Activated CD4-positive, alpha-beta T cell treated with anti-CD3 and anti-CD28 coated beads, Interleukin-2, amount 50 U/mL, for 24 hours (primary cell): ENCODE measurements at regions not wholly inside any gene's neighbourhood (a gene's known extent, or its start where the extent isn't known, plus 50 kb on each side); places are given as distances from the start of the nearest gene placed in this dataset.
"Not testable (repeated sequence)": the region's sequence is repeated elsewhere in the genome, so short reads cannot be mapped to it uniquely, and the experiment has no call there.

Experiments used
- DNase-seq, 2 donors: peaks; one replicate each; pipeline ENCODE4 v3.0.0-alpha.2; 2020; ENCODE audit warnings: low read depth in 1 of 2, low spot score in 1 of 2

- DNase-seq, result no peak
Measured at GRCh38 chr2:161046876-161047275, 113.4 kb upstream of the TANK start.

DNA sequence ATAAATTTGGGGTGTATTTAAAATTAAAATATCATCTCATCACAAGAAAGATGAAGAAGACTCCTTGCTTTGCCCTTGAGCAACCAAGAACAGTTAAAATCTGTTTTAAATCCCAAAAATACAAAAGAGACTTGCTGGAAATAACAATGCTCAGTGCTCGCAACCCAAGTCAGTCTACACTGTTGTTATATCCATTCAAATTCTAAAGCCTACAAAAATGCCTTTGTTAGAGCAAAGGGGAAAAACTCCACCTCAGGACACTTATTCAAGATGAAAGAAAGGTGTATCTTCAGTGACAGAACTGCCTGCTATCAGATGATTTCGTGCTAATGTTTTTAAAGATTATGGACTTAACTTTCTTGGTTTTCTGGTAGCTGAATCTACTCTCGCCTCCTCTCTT lies 111.9 kb upstream of the TANK start:
- no peak for DNase-seq

- no peak for DNase-seq
Measured at GRCh38 chr2:161049559-161049958, 110.7 kb upstream of the TANK start.

DNA sequence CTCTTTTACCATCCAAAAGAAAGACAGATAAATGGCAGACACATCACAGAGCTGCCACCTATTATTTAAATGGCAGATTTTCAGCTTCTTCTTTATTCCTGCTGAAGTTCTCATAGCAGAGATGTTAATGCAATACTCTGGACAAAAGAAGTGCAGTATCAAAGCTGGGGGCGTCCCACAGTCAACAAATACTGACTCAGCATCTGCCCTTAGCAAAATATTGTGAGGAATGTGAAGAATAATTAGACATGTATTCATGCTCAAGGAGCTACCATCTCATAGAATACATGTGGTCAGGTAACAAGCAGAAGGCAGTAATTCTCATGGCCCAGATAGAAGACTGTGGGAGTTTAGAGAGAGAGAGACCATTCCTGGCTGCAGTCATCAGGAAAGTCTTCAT lies 108.0 kb upstream of the TANK start:
- DNase-seq, result no peak

- no peak for DNase-seq
Measured at GRCh38 chr2:161055289-161055688, 104.9 kb upstream of the TANK start.

DNA sequence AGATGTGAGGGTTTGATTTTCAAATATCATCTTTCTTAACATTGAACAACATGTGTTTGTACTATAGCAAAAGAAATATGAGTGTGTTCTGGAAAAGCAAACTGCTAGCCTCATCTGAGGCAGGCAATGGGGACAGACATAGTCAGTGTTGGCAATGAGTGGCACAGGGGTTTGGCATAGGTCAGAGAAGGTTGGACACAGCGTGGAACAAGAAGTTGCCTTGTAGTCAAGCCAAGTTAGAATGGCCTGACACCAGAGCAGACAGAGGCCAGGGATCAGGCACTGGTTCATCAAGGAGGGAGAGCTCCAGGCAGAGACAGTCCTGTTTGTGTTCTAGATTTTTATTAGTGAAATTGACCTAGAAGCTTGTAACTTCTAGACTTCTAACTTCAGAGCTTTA lies 100.8 kb upstream of the TANK start:
- DNase-seq, result no peak

DNA sequence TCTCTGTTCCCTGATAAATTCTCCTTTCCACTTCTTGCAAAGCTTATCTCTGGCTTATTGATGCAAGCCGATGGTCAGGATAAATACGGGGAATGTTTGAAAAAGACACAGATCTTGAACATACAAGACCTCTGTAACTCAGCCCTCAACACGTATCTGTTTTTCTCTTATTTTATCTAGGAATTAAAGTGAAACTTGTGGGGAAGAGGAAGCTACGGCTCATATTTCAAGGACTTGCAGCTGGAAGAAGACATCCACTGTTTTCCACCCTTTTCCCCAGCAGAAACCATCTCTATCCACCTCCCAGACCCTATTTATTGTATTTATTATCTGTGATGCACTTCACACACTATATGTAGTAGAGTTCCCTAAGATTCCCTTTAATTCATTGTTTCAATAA lies 98.4 kb upstream of the TANK start:
- no peak for DNase-seq

- DNase-seq, result peak; percentile 33 to 65
Measured at GRCh38 chr2:161063157-161063945, 96.9 kb upstream of the TANK start.

- no peak for DNase-seq
Measured at GRCh38 chr2:161063946-161064306, 96.3 kb upstream of the TANK start.

DNA sequence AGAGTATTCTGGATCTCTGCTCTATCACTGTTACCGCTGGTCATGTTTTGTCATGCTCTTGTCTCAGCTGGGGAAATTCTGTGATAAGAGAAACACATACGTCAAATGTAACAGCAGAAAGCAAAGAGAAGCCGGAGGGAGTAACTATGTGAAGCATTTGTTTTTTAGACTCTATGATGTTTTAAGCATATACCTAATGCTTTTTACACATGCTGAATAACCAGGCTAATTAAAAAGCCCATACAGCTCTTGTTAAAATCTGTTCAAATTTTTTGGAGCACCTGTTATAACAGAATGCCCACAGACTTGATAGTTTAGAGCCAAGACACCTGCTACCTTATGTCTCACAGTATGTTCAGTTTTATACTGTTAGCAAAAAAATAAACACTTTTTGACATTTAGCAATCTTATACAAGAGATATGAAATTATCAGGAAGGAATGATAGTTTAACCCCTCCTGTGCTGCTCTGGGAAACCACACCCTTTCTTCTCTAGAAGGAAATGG lies 92.3 kb upstream of the TANK start:
- no peak for DNase-seq

DNA sequence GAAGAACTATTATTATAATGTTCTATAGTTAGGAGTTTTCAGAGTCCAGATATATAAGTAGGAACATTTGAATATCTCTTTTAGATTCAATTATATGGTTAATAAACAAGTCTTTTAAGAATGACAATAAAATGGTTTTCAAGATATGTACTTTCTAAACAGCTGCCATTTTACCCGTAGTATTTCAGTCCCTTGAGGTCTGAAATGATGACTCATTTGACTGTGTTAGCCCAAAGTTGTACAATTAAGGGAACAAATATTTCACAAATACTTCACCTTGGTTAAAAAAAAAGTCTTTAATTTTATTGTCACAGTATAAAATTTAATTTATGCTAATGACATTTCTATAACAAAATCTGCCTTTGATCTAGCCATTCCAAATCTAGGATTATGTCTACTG lies 91.6 kb upstream of the TANK start:
- no peak for DNase-seq

GRCh38 chr2:161070693-161071479 lies 89.3 kb upstream of the TANK start:
- DNase-seq, result no peak

- not testable (repeated sequence) for DNase-seq
Measured at GRCh38 chr2:161072436-161072835, 87.8 kb upstream of the TANK start.

- no peak for DNase-seq
Measured at GRCh38 chr2:161075701-161076100, 84.5 kb upstream of the TANK start.

- no peak for DNase-seq
Measured at GRCh38 chr2:161076936-161077335, 83.3 kb upstream of the TANK start.

DNA sequence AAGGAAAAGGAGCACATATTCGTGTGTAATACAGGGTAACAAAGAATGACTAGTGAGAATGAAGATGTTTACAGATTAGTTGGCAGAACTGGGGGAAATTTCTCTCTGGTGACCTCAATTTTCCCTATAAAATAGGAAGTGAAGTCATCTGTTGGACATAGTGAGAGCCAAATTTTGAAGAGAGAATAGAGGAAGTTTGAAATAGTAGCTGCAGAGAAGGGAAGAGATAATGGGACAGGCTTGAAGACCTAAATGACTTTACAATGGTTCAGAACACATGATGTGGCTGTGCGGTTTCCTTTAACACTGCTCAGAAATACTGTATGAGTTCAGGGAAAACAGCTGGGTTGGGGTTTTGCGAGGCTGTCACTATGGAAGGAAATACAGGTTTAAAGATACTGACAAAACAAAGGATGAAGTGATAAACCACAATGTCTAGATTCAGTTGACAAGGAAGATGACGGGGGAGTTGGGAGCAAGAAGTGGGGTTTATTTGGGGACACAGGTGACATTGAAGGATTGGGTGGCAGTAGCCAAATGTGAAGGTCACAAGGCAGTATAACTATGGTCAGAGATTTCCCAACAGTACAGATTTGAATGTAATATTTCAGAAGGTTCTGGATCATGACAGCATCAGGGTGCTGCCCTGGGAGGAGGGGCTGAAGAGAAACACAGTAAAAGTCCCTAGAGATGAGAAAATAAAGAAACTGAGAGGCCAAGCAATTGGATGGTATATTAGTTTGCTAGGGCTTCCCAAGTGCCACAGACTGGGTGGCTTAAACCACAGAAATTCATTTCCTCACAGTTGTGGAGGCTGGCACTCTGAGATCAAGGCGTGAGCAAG lies 82.6 kb upstream of the TANK start:
- peak; percentile 28 to 69 for DNase-seq

DNA sequence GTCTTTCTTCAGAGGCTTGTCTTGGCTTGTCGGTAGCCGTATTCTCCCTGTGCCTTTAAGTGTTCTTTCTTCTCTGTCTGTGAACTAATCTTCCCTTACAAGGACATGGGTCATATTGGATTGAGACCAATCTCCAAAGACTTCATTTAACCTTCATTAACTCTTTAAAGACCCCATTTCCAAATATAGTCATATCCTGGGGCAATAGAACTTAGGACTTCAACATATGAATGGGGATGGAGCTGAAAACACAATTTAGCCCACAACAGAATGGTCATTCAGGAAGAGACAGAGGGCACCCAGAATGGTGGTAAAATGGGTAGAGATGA lies 82.1 kb upstream of the TANK start:
- no peak for DNase-seq

DNA sequence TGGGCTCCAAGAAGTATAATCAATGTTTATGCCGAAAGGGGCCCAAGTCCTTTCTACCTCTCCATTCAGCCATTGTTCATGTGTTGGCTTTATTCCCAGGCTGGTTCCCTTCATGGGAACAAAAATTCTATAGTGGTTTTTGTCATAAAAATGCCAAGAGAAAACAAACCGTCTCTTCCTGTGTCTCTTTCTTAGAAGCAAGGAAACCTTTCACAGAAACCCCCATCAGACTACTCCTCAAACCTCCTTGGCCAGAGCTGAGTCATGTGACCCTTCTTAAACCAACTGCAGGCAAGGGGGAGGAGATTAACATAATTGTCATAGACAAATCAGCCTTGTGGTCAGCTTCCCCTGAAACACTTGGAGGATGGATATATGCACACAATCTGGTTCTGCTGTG lies 75.1 kb upstream of the TANK start:
- no peak for DNase-seq

DNA sequence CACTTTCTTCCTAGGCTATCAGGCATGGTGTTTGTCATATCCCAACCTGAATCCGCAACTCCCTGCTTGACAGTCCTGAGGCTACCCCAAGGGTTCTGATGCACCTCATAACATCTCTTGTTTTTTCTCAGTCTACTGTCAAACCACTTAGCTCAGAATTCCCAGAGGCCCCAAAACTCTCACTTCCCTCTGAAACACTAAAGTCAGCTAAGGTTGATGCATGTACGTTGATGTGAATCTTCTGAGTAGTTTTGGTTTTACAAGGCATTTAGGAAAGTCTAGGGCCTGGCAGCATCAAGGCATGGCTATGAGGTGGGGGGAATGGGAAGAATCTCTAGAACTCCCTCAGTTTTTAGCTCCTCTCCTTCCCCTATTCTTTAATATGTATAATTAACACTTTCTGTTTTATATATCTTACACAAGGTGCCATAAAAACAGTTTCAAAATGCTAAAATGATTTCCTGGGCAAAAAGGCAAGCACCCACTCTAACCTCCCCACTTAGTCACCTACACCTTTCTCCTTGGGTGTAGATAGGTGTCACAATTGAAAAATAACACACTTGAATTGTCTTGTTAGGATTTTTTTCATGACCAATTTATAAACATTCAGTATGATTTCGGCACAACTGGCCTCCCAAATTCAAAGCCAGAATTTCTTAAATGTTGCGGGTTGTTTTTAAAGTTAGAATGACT lies 71.4 kb upstream of the TANK start:
- DNase-seq, result no peak

- no peak for DNase-seq
Measured at GRCh38 chr2:161090411-161090810, 69.8 kb upstream of the TANK start.

DNA sequence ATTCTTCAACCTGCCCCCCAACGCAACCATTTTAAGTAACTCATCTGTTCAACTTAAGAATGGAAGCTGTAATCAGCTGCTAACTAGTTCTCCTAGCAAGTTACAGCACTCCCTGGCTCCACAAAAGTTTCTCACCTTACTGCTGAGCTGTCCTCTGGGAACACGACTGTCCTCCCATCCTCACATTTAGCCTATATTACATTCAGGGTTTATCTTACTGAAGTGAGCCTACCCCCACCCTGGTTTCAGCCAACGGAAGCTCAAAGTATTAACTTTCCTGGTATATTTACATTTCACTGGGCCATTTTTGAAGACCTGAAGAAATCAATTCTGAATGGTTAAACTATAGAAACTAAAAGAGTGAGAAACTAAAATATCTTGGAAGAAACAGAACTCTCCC lies 64.9 kb upstream of the TANK start:
- DNase-seq, result no peak
